ENCODE measurements at regions not wholly inside any gene's neighbourhood (a gene's known extent, or its start where the extent isn't known, plus 50 kb on each side); places are given as distances from the start of the nearest gene placed in this dataset.

GRCh38 chr4:1463088-1463926 is 57.1 kb upstream of the NKX1-1 start:
- 43 to 55% (median 49%) methylated on average over 21 to 30 of the region's 30 CpGs for WGBS, 5 donors
- H3K27me3 ChIP-seq: peaks cover 8 to 85% (median 43%) of the 10 kb centered on the region in 3 donors
- TF ChIP-seq POLR2A (IDR thresholded peaks at IDR 0.05) (no peak), CTCF (IDR thresholded peaks at IDR 0.05) (no peak), EP300 (IDR thresholded peaks at IDR 0.05) (no peak), POLR2AphosphoS5 (IDR thresholded peaks at IDR 0.05) (no peak)
- no peak overlapping the region for H3K27ac ChIP-seq
- H3K9me3 ChIP-seq: no peaks in the 10 kb centered on the region
- no peaks in the 10 kb centered on the region for H3K36me3 ChIP-seq
- DNase-seq: peak; percentile 17 to 81
- H3K4me3 ChIP-seq: no peak overlapping the region
- intact Hi-C loops (cut with DNase I; ENCODE audit: low total_unique reads): no loop called here
- H3K4me1 ChIP-seq: no peaks in the 10 kb centered on the region

- TF ChIP-seq CTCF (IDR thresholded peaks at IDR 0.05) (no peak), POLR2AphosphoS5 (IDR thresholded peaks at IDR 0.05) (no peak), POLR2A (IDR thresholded peaks at IDR 0.05) (no peak), EP300 (IDR thresholded peaks at IDR 0.05) (no peak)
- Histone ChIP-seq H3K36me3 (no peaks in the 10 kb centered on the region), H3K27me3 (peaks cover 8 to 88% (median 44%) of the 10 kb centered on the region in 3 donors), H3K27ac (no peak overlapping the region), H3K4me3 (no peak overlapping the region), H3K4me1 (no peaks in the 10 kb centered on the region), H3K9me3 (no peaks in the 10 kb centered on the region)
- DNase-seq: peak in 1 of 2 donors; percentile 8
- WGBS, 5 donors: 65 to 75% (median 72%) methylated on average over 14 of the region's 14 CpGs
- intact Hi-C loops (cut with DNase I; ENCODE audit: low total_unique reads): no loop called here
Observed at GRCh38 chr4:1462768-1463075, 56.5 kb upstream of the NKX1-1 start.

- 36 to 55% (median 42%) methylated on average over 20 to 31 of the region's 31 CpGs for WGBS, 5 donors
- no peak for TF ChIP-seq EP300 (IDR thresholded peaks at IDR 0.05)
- intact Hi-C loops (cut with DNase I; ENCODE audit: low total_unique reads): no loop called here
- Histone ChIP-seq H3K27me3 (peaks cover 8 to 91% (median 44%) of the 10 kb centered on the region in 3 donors), H3K4me1 (no peaks in the 10 kb centered on the region), H3K9me3 (no peaks in the 10 kb centered on the region), H3K4me3 (no peak overlapping the region), H3K36me3 (no peaks in the 10 kb centered on the region), H3K27ac (no peak overlapping the region)
- no peak for DNase-seq
Observed at GRCh38 chr4:1462009-1462767, 55.9 kb upstream of the NKX1-1 start.

- H3K36me3 ChIP-seq: no peaks in the 10 kb centered on the region
- H3K4me3 ChIP-seq: no peak overlapping the region
- intact Hi-C loops (cut with DNase I; ENCODE audit: low total_unique reads): no loop called here
- no peaks in the 10 kb centered on the region for H3K4me1 ChIP-seq
- H3K27me3 ChIP-seq: peaks cover 8 to 82% (median 44%) of the 10 kb centered on the region in 3 donors
- peak in 1 of 2 donors; percentile 15 for DNase-seq
- no peak for TF ChIP-seq POLR2AphosphoS5 (IDR thresholded peaks at IDR 0.05)
- no peak for TF ChIP-seq CTCF (IDR thresholded peaks at IDR 0.05)
- H3K9me3 ChIP-seq: no peaks in the 10 kb centered on the region
- WGBS, 5 donors: 71 to 77% (median 73%) methylated on average over 18 to 19 of the region's 19 CpGs
- no peak overlapping the region for H3K27ac ChIP-seq
Observed at GRCh38 chr4:1460967-1461868, 55.0 kb upstream of the NKX1-1 start.

Measured in stomach (tissue), 8 donors.